Right ventricle myocardium inferior (tissue), 1 donor: ENCODE measurements at regions not wholly inside any gene's neighbourhood (a gene's known extent, or its start where the extent isn't known, plus 50 kb on each side); places are given as distances from the start of the nearest gene placed in this dataset.
A peak's percentile ranks its signal among the peaks of the same experiment; 100 is the strongest.

Experiments used
- ATAC-seq: fragments of 200-7000 bp; cut with Tn5 transposase; one replicate; pipeline ENCODE4 v1.9.1; 2020; ENCODE audit warnings: mild to moderate bottlenecking, moderate library complexity
- DNase-seq: peaks from one replicate; pipeline ENCODE4 v3.0.0; 2021; ENCODE audit errors: missing footprints
- intact Hi-C: fragments of 100-400 bp; cut with DNase I; formaldehyde crosslinking; loops from one replicate; pipeline ENCODE4 v1.11.0; 2022
- donor health status: DM: no; HTN: yes; CAD: no; lungs with severe emphysema.

DNA sequence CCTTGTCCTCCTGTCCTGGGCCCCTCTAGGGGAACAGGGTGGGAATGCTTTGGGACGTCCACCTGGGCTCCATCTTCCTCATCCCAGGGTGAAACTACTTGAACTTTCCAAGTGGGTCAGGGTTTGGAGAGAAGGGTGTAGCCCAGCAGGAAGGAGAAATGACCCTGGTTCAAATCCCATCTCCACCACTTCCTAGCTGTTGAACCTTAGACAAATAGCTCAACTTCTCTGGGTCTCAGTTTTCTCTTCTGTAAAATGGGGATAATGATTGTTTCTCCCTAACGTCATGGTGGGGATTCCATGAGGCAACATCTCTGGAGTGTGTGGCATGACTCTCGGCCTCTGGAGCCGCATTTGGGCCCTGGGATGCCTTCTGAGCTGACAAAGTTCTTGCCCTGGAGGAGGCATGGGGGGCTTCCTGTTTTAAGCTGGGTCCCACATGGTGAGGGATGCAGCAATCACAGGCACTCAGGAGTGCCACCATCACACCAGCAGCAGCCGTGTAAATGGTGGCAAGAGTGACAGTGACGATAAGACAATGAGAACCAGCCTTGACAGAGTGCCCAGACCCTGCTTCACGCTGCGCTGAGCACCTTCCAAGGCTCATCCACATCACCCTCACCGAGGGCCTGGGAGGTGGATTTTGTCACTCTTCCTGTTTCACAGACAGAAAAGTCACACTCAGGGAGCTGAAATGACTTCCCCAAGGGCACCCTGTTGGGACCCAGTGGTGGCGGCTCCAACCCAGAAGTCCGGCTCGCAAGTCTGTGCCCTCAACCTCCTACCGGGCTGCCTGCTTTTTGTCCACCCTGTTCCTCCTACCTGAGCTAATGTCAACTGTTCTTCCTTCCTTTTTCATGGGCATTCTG lies 69.5 kb upstream of the IER5L start:
- intact Hi-C loops, result no loop called here
- ATAC-seq (no peak), DNase-seq (peak; percentile 21)

DNA sequence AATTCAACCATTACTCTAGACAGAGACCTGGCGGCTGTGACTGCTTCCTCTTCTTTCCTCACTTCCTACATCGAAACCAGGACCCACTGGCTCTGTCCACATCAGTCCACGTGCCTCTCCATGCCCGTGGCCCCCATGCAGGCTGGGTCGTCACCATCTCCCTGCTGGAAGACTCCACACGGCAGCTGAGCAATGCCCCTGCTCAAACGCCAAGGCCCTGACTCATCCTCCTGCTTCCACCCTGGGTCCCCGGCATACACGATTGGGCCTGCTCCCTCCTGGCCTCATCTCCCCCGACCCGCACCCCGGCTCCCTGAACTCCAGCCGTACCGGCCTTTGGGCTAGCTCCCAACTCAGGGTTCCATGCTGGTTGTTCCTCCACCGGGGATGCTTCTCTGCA lies 67.2 kb upstream of the IER5L start:
- DNase-seq (peak; percentile 20), ATAC-seq (no peak)
- intact Hi-C loops, result no loop called here

DNA sequence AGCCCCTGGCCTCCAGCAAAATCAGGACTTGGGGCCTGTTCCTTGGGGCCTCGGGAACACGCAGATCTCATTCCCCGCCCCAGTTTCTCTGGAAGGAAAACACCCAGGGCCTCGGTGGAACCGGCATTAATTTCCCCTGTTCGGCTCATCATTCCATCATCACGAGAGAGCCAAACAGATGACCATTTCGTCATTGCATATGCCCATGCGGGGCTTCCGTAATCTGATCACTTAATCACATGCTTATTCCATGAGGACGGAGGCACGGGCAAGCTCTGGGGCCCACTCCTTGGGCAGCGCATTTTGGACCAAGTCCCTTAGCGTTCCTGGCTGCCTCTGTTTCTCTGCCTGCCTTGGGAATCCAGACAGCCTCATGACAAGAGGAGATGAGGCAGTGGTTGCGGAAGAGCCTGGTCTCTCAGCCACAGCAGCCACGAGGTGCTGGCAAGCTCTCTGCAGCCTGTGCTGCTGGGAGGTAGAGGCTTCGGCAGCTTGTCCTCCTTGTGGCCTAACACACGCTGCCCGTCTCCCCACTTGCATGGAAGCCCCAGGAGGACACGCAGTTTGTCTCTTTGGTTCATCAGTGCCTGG lies 65.0 kb upstream of the IER5L start:
- ATAC-seq (peak; percentile 66), DNase-seq (no peak)
- intact Hi-C loops, result no loop called here

DNA sequence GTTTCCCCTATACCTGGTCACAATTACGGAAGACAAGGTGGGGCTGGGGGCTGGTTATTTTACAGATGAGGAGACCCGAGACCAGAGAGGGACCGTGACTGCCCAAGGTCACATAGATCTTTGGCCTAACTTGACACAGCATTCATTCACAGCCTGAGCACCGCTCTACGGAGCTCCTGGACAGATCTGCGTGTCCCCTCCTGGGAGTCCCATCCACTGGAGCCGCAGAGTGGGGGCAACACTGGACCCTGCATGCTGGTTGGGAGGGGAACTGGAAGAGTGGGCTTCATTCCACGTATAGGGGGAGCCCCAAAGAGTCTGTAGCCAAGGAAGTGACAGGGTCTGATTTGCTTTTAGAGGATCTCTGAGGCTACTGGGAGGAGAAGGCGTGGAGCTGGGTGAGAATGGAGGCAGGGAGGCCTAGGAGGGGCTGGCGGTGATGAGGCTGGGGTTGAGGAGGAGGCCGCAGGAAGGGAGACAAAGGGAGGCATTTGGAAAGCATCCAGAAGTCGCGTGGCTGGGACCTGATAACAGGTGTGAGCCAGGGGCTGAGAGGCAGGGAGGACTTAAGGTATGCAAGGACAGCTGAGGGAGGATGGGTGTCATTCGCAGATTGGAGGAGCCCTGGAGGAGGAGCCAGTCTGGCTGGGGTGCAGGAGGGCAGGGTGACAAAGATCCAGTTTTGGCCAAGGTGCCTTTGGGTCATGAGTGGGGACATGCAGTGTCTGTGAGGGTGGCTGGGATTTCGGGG lies 64.3 kb upstream of the IER5L start:
- DNase-seq (peak; percentile 31), ATAC-seq (no peak)
- intact Hi-C loops, result no loop called here

DNA sequence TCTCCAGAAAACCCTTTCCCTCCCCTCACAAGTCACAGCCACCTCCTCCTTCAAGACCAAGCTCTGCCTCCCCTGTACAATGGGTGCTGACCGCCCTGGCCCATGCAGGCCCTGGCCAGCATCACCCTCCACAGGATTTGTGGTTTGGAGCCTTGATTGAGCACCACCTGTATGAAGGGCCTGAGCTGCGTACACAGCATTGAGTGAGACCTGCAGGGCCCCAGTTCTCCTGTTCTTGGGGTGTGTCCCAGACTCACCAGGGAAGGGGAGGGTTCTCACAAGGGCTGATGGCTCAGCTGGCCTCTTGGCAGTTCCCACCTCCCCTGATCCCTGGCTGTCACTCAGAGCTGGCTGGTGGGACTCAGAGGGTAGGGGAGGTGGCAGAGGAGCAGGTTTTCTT lies 63.7 kb upstream of the IER5L start:
- no peak for ATAC-seq
- DNase-seq, result no peak
- intact Hi-C loops, result no loop called here

DNA sequence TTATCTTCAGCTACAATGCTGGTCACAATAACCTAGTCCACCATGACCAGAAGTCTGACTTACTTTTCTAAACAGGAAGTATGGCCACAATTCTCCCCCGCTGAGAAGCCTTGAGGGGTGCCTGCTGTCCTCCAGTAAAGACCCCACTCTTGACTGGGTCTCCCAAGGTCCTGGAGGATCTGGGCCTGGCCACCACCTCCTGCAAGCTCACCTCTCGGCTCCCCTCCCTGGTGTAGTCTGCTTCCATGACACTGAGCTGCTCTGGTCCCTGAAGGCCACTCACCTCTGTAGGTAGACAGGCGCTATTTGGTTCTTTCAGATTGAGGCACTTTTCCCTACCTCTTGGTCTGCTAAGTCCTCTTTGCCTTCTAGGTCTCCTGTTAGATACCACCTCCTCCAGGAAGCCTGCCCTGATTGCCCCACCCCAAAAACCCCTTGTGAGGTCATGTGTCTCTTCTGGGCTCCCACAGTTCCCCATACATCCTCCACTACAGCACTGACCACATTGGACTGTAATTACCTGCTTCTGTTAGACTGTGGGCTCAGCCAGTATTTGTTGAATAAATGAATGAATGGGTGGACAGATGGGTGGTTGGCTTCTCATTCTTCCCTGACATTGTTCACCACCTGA lies 62.6 kb upstream of the IER5L start:
- intact Hi-C loops, result no loop called here
- ATAC-seq (no peak), DNase-seq (no peak)

DNA sequence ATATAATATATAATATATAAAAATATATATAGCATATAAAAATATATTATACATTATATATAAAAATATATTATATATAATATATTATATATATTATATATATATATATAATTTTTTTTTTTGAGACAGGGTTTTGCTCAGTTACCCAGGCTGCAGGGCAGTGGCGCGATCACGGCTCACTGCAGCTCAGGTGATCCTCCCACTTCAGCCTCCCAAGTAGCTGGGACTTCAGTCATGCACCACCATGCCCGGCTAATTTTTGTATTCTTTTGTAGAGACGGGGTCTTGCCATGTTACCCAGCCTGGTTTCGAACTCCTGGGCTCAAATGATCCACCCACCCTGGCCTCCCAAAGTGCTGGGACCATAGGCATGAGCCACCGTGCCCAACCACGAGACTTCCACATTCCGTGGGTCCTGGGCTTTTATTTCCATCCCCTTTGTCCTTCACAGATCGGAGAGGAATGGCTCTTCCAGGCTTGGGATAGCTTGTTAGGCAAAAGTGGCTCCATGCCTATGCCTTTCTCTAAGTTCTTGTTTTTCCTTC lies 62.0 kb upstream of the IER5L start:
- no peak for DNase-seq
- intact Hi-C loops, result no loop called here
- ATAC-seq, result no peak

DNA sequence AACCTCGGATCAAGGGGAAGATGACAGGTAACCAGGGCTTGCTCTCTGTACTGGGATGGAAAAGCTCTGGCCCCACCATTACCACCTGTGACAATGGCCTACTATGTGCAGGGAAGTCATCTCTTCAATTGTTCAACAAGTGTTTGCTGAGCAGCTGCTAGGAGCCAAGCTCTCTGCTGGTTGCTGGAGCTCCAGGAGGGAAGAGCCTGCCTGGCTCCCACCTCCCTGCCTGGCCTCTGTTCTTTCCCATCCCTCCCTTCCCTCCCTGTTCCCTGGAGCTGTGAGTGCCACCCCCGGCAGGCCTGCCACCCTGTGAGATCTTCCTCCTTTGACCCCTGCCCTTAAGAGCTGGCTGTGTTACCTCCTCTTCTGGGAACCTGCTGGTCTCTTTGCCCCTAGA lies 59.7 kb upstream of the IER5L start:
- intact Hi-C loops, result no loop called here
- DNase-seq (peak; percentile 11), ATAC-seq (no peak)

DNA sequence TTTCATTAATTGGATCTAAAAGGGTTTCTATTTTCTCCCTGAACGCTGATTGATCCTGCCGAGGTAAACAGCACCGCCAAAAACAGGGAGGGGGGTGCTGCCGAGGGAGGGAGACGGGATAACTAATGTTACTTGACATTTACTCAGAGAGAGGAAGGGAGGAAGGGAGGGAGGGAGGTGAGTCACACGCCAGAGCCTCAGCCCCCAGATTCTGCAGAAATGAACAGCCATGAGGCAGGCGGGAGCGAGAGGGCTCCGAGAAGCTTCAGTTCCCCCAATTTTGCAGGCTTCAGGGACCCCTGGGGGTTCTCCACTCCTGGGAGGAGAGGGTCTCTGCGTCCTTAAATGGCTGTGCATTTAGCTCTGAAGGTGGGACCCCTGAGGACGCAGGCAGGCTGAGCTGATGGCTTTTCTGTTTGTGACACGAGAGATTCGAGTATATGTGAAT lies 59.1 kb upstream of the IER5L start:
- DNase-seq (peak; percentile 13), ATAC-seq (no peak)
- intact Hi-C loops, result no loop called here

DNA sequence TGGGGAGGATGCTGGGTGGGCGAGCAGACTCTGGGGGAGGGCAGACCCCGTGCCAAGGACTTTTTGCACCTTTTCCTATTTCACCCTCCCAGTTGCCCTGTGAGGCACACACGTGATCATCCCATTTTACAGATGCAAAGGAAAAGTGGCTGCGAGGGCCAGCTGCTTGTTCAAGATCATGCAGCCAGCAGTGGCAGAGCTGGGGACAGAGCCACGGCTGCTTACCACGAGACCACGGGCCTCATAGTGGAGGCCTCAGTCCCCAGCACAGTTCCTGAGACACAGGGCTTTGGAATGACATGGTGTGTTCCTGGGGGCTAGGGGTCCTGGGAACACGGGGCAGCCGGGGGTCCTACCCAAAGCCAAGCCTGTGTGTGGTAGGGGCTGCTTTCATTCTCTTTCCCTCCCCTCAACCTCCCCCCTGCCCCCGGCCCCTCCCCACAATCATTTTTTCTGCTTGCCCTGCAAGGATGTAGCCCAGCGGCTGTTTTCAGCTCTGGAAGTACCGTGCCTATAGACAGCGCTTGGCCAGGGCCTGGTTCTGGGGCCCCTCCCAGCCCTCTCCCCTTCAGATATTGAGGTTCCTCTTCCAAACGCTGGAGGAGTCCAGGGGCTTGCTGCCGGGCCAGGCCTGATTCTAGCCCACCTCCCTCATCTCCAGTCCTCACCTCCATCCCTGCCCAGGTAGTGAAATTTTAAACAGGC lies 58.5 kb upstream of the IER5L start:
- intact Hi-C loops, result no loop called here
- no peak for ATAC-seq
- DNase-seq, result no peak

DNA sequence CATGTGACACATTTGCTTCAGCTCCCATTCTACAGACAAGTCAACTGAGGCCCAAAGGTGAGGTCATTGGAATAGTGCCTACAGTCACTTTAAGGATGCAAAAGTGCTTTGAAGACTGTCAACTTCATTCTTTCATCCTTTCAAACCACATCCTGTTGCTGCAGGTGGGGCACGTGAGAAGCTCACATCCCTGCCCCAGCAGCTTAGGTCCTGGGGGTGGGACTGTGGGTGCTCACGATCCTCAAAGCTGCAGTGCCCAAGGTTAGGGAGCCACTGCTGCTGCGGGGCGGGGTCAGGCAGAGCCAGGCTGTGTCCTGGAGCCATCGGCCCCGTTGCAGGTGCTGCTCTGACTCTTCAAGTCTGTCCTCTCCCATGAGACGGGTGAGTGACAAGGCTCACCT lies 57.9 kb upstream of the IER5L start:
- DNase-seq (no peak), ATAC-seq (no peak)
- intact Hi-C loops, result no loop called here

DNA sequence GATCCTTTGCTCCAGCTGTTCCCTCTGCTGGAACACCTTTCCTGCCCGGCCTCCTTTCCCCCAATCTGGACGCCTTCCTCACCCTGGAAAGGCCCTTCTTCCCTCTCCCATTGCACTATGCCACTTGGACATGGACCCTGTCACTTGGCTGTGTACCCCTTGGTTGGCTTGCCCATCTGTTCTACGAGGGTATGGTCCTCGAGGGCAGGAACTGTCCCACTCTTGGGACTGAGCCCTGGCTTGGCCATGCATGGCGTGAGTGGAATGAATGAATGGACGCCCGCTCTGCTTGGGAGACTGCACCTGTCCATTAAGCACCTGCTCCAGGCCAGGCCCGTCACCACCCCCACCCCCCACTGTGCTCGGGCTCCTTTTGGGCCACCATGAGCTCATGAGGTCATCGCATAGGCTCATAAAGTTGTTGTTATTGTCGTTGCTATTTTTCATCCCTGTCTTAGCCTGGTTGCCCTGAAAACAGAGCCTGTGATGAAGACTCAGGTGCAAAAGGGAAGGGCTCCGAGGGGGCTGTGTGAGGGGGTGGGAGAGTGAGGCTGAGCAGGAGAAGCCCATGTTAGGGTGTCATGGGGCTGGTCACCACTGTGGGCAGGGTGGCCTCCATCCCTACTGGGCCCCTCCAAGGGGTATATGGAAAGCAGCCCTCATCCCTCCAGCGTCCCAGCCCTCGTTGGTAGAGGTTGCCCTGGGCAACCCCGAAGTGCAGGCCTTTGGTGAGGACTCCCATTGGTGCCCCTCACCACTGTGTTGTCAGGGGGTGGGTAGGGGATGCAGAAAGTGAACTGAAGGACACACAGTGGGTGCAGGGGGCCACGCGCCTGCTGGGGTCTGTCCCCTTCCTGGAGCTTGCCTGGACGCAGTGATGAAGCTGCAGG lies 57.2 kb upstream of the IER5L start:
- no peak for ATAC-seq
- intact Hi-C loops, result no loop called here
- DNase-seq, result no peak

DNA sequence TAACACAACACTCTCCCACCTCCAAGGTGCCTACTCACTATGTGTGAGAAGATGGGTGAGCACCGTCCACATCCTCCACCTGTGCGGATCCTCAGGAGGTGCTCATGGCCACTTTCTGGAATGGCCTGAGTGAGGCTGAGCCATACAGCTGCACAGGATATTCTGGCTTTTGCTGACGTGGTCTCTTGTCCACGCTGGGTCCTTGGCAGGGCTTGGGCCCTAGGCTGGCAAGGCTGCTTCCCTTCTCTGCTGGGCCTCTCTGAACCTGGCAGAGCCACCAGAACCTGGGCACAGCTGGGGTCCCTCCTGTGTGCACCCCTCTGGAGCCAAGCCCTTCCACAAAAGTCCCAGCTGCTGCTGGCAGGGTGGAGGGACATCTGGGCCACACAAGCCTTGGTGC lies 56.4 kb upstream of the IER5L start:
- intact Hi-C loops, result no loop called here
- DNase-seq, result no peak
- ATAC-seq, result no peak

DNA sequence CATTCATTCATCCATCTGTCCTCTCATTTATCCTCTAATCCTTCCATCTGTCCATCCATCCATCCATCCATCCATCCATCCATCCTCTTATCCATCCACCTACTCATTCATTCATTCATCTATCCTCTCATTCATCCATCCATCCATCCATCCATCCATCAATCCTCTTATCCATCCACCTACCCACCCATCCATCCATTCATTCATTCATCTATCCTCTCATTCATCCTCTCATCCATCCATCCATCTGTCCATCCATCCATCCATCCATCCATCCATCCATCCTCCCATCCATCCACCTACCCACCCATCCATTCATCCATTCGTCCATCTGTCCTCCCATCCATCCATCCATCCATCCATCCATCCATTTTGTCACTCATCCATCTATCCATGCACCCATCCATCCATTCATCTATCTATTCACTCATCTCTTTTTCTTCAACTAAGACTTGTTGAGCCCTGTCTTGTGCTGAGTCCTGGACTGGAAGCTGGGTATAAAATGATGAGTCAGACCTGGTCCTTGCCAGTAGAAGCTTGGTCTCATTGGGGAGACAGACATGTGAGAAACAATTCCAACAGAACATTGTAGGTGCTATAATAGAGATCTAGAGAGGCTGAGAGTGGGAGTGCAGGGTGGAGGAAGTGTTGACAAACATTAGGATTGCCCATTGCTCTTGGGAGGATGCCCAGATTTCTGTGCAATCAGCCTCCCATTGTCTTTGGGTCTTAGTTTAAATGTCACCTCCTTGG lies 55.0 kb upstream of the IER5L start:
- DNase-seq (no peak), ATAC-seq (no peak)
- intact Hi-C loops, result no loop called here

DNA sequence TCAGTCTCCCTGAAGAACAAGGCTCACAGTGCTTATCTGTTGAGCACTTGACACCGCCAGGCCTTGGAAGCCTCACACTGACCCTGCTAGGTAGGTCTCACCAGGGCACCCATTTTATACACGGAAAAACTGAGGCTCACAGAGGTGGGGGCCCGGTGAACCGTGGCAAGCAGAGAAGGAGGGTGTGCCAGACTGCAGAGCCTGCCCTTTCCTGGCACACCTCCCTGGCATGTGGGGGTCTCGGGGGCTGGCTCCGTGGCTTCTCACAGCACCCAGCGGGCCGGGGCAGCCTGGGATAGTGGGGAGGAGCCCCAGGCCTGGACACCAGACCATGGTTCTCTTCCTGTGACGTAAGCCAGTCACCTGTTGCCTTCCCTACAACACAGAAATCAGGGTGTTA lies 53.7 kb upstream of the IER5L start:
- DNase-seq (no peak), ATAC-seq (no peak)
- intact Hi-C loops, result no loop called here

DNA sequence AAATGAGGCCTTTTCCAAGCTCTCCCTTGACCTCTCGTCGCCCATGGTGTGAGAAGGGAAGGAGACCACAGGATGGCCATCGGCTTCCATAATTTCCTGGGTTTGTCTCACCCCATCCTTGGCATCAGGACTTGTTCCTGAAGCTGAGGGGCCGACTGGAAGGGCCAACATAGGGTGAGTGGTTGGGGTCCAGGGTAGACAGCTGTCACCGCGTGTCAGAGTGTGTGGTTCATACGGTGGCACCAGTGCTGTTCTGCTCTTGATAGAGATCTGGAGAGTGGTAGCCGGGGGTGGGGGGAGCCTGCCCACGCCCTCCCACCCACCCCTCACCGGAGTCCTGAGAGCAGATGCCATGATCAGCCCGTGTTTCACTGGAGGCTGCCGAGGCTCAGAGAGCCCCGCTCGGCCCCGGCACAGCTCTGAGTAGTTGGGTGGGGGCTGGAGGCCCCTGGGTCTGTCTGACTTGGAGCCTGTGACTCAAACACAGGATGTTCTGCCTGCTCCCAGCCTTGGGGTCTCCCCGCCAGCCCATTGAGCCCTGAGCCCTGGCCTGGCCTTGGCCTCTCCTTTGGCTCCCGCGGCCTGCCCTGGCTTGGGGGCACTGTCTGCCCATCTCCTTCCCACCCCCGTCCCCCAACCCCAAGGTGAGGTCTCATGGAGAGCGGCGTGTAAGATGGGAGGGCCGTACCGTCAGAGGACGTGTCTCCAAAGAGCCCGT lies 53.1 kb upstream of the IER5L start:
- intact Hi-C loops, result no loop called here
- DNase-seq (no peak), ATAC-seq (no peak)
